ENCODE measurements at regions not wholly inside any gene's neighbourhood (a gene's known extent, or its start where the extent isn't known, plus 50 kb on each side); places are given as distances from the start of the nearest gene placed in this dataset.

- in situ Hi-C loops (cut with HindIII; ENCODE audit: extremely low pct_ligation_motif_present, low pct_unique_long_range_greater_than_20kb), result no loop called here
- 92% methylated on average over 7 of the region's 7 CpGs for WGBS (ENCODE audit: low lambda C conversion rate)
- POLR2A ChIA-PET, result no interaction called here
Measured at GRCh38 chr1:229097356-229097755, 173.6 kb upstream of the RAB4A start.

GRCh38 chr1:229098361-229098760 lies 172.6 kb upstream of the RAB4A start:
- Histone ChIP-seq H3K9me3 (ENCODE audit: low read length) (peaks cover 7% of the 10 kb centered on the region; the same call in 1 of the 2 replicates), H3K4me1 (ENCODE audit: insufficient read depth, low read length) (peaks cover 61% of the 10 kb centered on the region), H4K20me1 (ENCODE audit: insufficient read depth, low read length) (no peaks in the 10 kb centered on the region), H3K27me3 (ENCODE audit: control insufficient read depth in 1 of 2, insufficient read depth in 2 of 2, low read length in 2 of 2) (no peaks in the 10 kb centered on the region), H3K4me2 (ENCODE audit: low read depth, low read length) (peak overlapping the region; percentile 68; the same call in 1 of the 2 replicates), H3K27ac (ENCODE audit: extremely low read length, insufficient read depth, low read length) (peak overlapping the region; percentile 78), H3K79me2 (ENCODE audit: insufficient read depth, low read length) (no peaks in the 10 kb centered on the region), H3K36me3 (replicated peaks in 1 of 2; ENCODE audit: control insufficient read depth in 1 of 2, insufficient read depth in 2 of 2, low read length in 2 of 2) (no peaks in the 10 kb centered on the region), H3K9ac (ENCODE audit: insufficient read depth, low read depth, low read length) (no peak overlapping the region), H2AFZ (ENCODE audit: low read length) (no peak overlapping the region), H3K4me3 (replicated peaks in 1 of 3; ENCODE audit: insufficient read depth in 1 of 3, low read depth in 2 of 3, low read length in 3 of 3) (no peak overlapping the region)
- in situ Hi-C loops (cut with HindIII; ENCODE audit: extremely low pct_ligation_motif_present, low pct_unique_long_range_greater_than_20kb), result no loop called here
- ATAC-seq (no peak), FAIRE-seq (no peak), DNase-seq (ENCODE audit: low spot score) (no peak)
- BruUV-seq (replicated peaks), result no TSS peak
- ChIA-PET POLR2A (no interaction called here), CTCF (ENCODE audit: low intra/inter-chr PET ratio, low total read pairs) (no interaction called here)
- TF ChIP-seq MTA3 (CRISPR knock-in tag; IDR thresholded peaks at IDR 0.05) (no peak), NFYC (CRISPR knock-in tag; IDR thresholded peaks at IDR 0.05) (0 out of 2 replicates have a peak, but pooled peaks have one; percentile 0), ZNF777 (CRISPR knock-in tag; IDR thresholded peaks at IDR 0.05) (0 out of 2 replicates have a peak, but pooled peaks have one; percentile 4), MTA1 (CRISPR knock-in tag; IDR thresholded peaks at IDR 0.05; ENCODE audit: borderline replicate concordance) (no peak), JUND (CRISPR knock-in tag; IDR thresholded peaks at IDR 0.05) (no peak)
- intact Hi-C loops (cut with micrococcal nuclease; ENCODE audit: unreplicated experiment), result loop anchor here (2.0 kb wide), 1 partner anchor 14 kb away; no protein-coding TSS in a partner anchor

More at GRCh38 chr1:229097356-229097755, 173.6 kb upstream of the RAB4A start:
- intact Hi-C loops (cut with micrococcal nuclease; ENCODE audit: unreplicated experiment), result no loop called here
- Histone ChIP-seq H4K20me1 (ENCODE audit: insufficient read depth, low read length) (no peaks in the 10 kb centered on the region), H3K79me2 (ENCODE audit: insufficient read depth, low read length) (no peaks in the 10 kb centered on the region), H3K27ac (ENCODE audit: extremely low read length, insufficient read depth, low read length) (no peak overlapping the region), H3K9ac (ENCODE audit: insufficient read depth, low read depth, low read length) (no peak overlapping the region), H3K4me3 (replicated peaks in 1 of 3; ENCODE audit: insufficient read depth in 1 of 3, low read depth in 2 of 3, low read length in 3 of 3) (no peak overlapping the region), H3K36me3 (replicated peaks in 1 of 2; ENCODE audit: control insufficient read depth in 1 of 2, insufficient read depth in 2 of 2, low read length in 2 of 2) (no peaks in the 10 kb centered on the region), H2AFZ (ENCODE audit: low read length) (no peak overlapping the region), H3K27me3 (ENCODE audit: control insufficient read depth in 1 of 2, insufficient read depth in 2 of 2, low read length in 2 of 2) (no peaks in the 10 kb centered on the region), H3K9me3 (ENCODE audit: low read length) (peaks cover 7% of the 10 kb centered on the region; the same call in 1 of the 2 replicates), H3K4me1 (ENCODE audit: insufficient read depth, low read length) (peaks cover 51% of the 10 kb centered on the region), H3K4me2 (ENCODE audit: low read depth, low read length) (no peak overlapping the region)
- CTCF ChIA-PET (ENCODE audit: low intra/inter-chr PET ratio, low total read pairs), result no interaction called here
- TF ChIP-seq AHR (CRISPR knock-in tag; IDR thresholded peaks at IDR 0.05) (no peak), ZNF616 (CRISPR knock-in tag; IDR thresholded peaks at IDR 0.05; ENCODE audit: low read depth) (no peak), GATAD1 (CRISPR knock-in tag; IDR thresholded peaks at IDR 0.05) (no peak), HHEX (CRISPR knock-in tag; IDR thresholded peaks at IDR 0.05) (no peak), RARG (CRISPR knock-in tag; IDR thresholded peaks at IDR 0.05; ENCODE audit: low read depth) (no peak), FOXA3 (CRISPR knock-in tag; IDR thresholded peaks at IDR 0.05) (no peak), ZNF510 (CRISPR knock-in tag; IDR thresholded peaks at IDR 0.05; ENCODE audit: low read depth) (no peak)
- ATAC-seq (no peak), FAIRE-seq (no peak), DNase-seq (ENCODE audit: low spot score) (no peak)
- no TSS peak for BruUV-seq (replicated peaks)

All from HepG2 (cell line).